Stomach (tissue), 8 donors: ENCODE measurements at regions not wholly inside any gene's neighbourhood (a gene's known extent, or its start where the extent isn't known, plus 50 kb on each side); places are given as distances from the start of the nearest gene placed in this dataset.

ENCODE experiments used
- DNase-seq, 2 donors: peaks; one replicate each; pipeline versions ENCODE4 v3.0.0 to v3.0.0-alpha.2; 2013 to 2019
- H3K27ac ChIP-seq, 5 donors: fragments of 200-600 bp in 4 of 5; sonication (generic) in 4 of 5; one replicate each; pipeline ENCODE4 v1.5.1; 2013 to 2019; ENCODE audit warnings: mild to moderate bottlenecking in 1 of 5, moderate library complexity in 1 of 5
- H3K27me3 ChIP-seq, 3 donors: fragments of 200-600 bp; sonication (generic); one replicate each; pipeline ENCODE4 v1.5.1; 2017 to 2019; ENCODE audit warnings: mixed run types in 1 of 3
- H3K36me3 ChIP-seq, 4 donors: fragments of 200-600 bp; sonication (generic); 1 replicate in 3 of 4; 2 replicates in 1 of 4; pipeline ENCODE4 v1.5.1; 2016 to 2019
- H3K4me1 ChIP-seq, 4 donors: fragments of 200-600 bp; sonication (generic); one replicate each; pipeline ENCODE4 v1.5.1; 2016 to 2019
- H3K4me3 ChIP-seq, 4 donors: fragments of 200-600 bp; sonication (generic) in 3 of 4; one replicate each; pipeline ENCODE4 v1.5.1; 2016 to 2019; ENCODE audit warnings: mild to moderate bottlenecking in 1 of 4
- H3K9me3 ChIP-seq, 4 donors: fragments of 200-600 bp; sonication (generic); one replicate each; pipeline ENCODE4 v1.5.1; 2016 to 2019
- CTCF ChIP-seq, 7 experiments: fragments of 450-650 bp in 4 of 7; fragments of 200-600 bp in 3 of 7; sonication (generic) in 3 of 7; IDR thresholded peaks; one replicate each; pipeline ENCODE4 v1.5.1; 2016 to 2019; ENCODE audit warnings: antibody characterized with exemption in 7 of 7, control low read depth in 2 of 7, mild to moderate bottlenecking in 1 of 7
- EP300 ChIP-seq: sonication (generic); formaldehyde crosslinking; IDR thresholded peaks from one replicate; pipeline ENCODE4 v1.6.1; 2017; ENCODE audit warnings: antibody characterized with exemption
- POLR2A ChIP-seq, 4 donors: fragments of 450-650 bp; IDR thresholded peaks; one replicate each; pipeline ENCODE4 v1.6.1; 2016; ENCODE audit warnings: antibody characterized with exemption in 4 of 4, control low read depth in 2 of 4, mild to moderate bottlenecking in 1 of 4, moderate library complexity in 1 of 4
- POLR2AphosphoS5 ChIP-seq, 3 donors: sonication (generic); formaldehyde crosslinking; IDR thresholded peaks; one replicate each; pipeline ENCODE4 v1.6.1; 2016; ENCODE audit warnings: antibody characterized with exemption in 3 of 3
- WGBS, 5 donors: extraction: QIAGEN DNeasy Blood & Tissue Kit in 3 of 5; methylation state at CpG; one replicate each; pipeline versions ENCODE4 v1.1.5 to v1.1.7; 2013 to 2018; 5-methylcytosine and 5-hydroxymethylcytosine counted together
- intact Hi-C: fragments of 100-400 bp; cut with DNase I; formaldehyde crosslinking; loops from one replicate; pipeline ENCODE4 v1.15.1; 2023; ENCODE audit warnings: low total_unique reads
- donor health status: healthy with polysubstance abuse.
- donor health status: Bipolar disorder and iron deficiency.
- donor health status: healthy.

- 73 to 87% (median 77%) methylated on average over 2 of the region's 2 CpGs for WGBS, 5 donors
- Histone ChIP-seq H3K4me3 (no peak overlapping the region), H3K27me3 (no peaks in the 10 kb centered on the region), H3K36me3 (no peaks in the 10 kb centered on the region), H3K9me3 (no peaks in the 10 kb centered on the region), H3K4me1 (no peaks in the 10 kb centered on the region), H3K27ac (peak overlapping the region in 1 of 5 donors; percentile 67)
- TF ChIP-seq CTCF (IDR thresholded peaks at IDR 0.05): no peak
- TF ChIP-seq EP300: no peak
- no peak for TF ChIP-seq POLR2A (IDR thresholded peaks at IDR 0.05)
- no peak for TF ChIP-seq POLR2AphosphoS5 (IDR thresholded peaks at IDR 0.05)
- intact Hi-C loops: no loop called here
- DNase-seq: no peak
These were observed 130.6 kb upstream of the SVIL start for GRCh38 chr10:29765330-29765729.

GRCh38 chr10:29763396-29763795 lies 128.6 kb upstream of the SVIL start:
- Histone ChIP-seq H3K4me3 (no peak overlapping the region), H3K27me3 (no peaks in the 10 kb centered on the region), H3K36me3 (no peaks in the 10 kb centered on the region), H3K4me1 (peaks cover 0 to 6% (median 2%) of the 10 kb centered on the region in 4 donors), H3K27ac (no peak overlapping the region), H3K9me3 (no peaks in the 10 kb centered on the region)
- DNase-seq: no peak
- TF ChIP-seq POLR2AphosphoS5 (IDR thresholded peaks at IDR 0.05) (no peak), CTCF (IDR thresholded peaks at IDR 0.05) (no peak), POLR2A (IDR thresholded peaks at IDR 0.05) (no peak), EP300 (no peak)
- WGBS, 5 donors: 82 to 98% (median 91%) methylated on average over 4 of the region's 4 CpGs
- intact Hi-C loops: no loop called here

GRCh38 chr10:29761916-29762315 lies 127.1 kb upstream of the SVIL start:
- intact Hi-C loops: no loop called here
- no peak overlapping the region for H3K27ac ChIP-seq
- H3K36me3 ChIP-seq: no peaks in the 10 kb centered on the region
- H3K4me3 ChIP-seq: no peak overlapping the region
- no peaks in the 10 kb centered on the region for H3K27me3 ChIP-seq
- no peaks in the 10 kb centered on the region for H3K9me3 ChIP-seq
- 82 to 93% (median 87%) methylated on average over 5 of the region's 5 CpGs for WGBS, 5 donors
- DNase-seq: no peak
- TF ChIP-seq POLR2AphosphoS5 (IDR thresholded peaks at IDR 0.05): no peak
- TF ChIP-seq POLR2A (IDR thresholded peaks at IDR 0.05): no peak
- TF ChIP-seq EP300: no peak
- TF ChIP-seq CTCF (IDR thresholded peaks at IDR 0.05): no peak
- peaks cover 0 to 14% (median 6%) of the 10 kb centered on the region in 4 donors for H3K4me1 ChIP-seq

GRCh38 chr10:29760138-29760900 lies 125.5 kb upstream of the SVIL start:
- no peaks in the 10 kb centered on the region for H3K27me3 ChIP-seq
- no peaks in the 10 kb centered on the region for H3K9me3 ChIP-seq
- H3K27ac ChIP-seq: no peak overlapping the region
- intact Hi-C loops: no loop called here
- no peaks in the 10 kb centered on the region for H3K36me3 ChIP-seq
- TF ChIP-seq EP300 (no peak), POLR2A (IDR thresholded peaks at IDR 0.05) (no peak), CTCF (IDR thresholded peaks at IDR 0.05) (no peak), POLR2AphosphoS5 (IDR thresholded peaks at IDR 0.05) (no peak)
- DNase-seq: no peak
- no peak overlapping the region for H3K4me3 ChIP-seq
- WGBS, 5 donors: 81 to 89% (median 85%) methylated on average over 4 of the region's 4 CpGs
- peaks cover 0 to 14% (median 6%) of the 10 kb centered on the region in 4 donors for H3K4me1 ChIP-seq
